PFSK-1 (cell line): ENCODE measurements at regions not wholly inside any gene's neighbourhood (a gene's known extent, or its start where the extent isn't known, plus 50 kb on each side); places are given as distances from the start of the nearest gene placed in this dataset.

ENCODE experiments used
- POLR2AphosphoS5 ChIP-seq: IDR thresholded peaks from 2 replicates; pipeline ENCODE4 v1.6.1; 2012; ENCODE audit warnings: low read depth, mild to moderate bottlenecking, control low read depth, low read length, moderate library complexity
- SIN3A ChIP-seq: IDR thresholded peaks from 2 replicates; pipeline ENCODE4 v1.6.1; 2012; ENCODE audit warnings: mild to moderate bottlenecking, low read length, moderate library complexity, borderline replicate concordance; ENCODE audit not compliant: insufficient read depth
- TAF1 ChIP-seq: IDR thresholded peaks from 2 replicates; pipeline ENCODE4 v1.6.1; 2012; ENCODE audit warnings: low read length, control low read depth, borderline replicate concordance; ENCODE audit not compliant: insufficient read depth
- TF ChIP-seq, protein P1 (sequence below), 2 experiments: IDR thresholded peaks; 2 replicates each; pipeline versions ENCODE4 v1.6.1 to v1.8.0; 2011 to 2012; ENCODE audit warnings: low read depth in 2 of 2, low read length in 2 of 2, control low read depth in 1 of 2, inconsistent platforms in 1 of 2, mild to moderate bottlenecking in 1 of 2, moderate library complexity in 1 of 2; ENCODE audit not compliant: insufficient read depth in 1 of 2

DNA sequence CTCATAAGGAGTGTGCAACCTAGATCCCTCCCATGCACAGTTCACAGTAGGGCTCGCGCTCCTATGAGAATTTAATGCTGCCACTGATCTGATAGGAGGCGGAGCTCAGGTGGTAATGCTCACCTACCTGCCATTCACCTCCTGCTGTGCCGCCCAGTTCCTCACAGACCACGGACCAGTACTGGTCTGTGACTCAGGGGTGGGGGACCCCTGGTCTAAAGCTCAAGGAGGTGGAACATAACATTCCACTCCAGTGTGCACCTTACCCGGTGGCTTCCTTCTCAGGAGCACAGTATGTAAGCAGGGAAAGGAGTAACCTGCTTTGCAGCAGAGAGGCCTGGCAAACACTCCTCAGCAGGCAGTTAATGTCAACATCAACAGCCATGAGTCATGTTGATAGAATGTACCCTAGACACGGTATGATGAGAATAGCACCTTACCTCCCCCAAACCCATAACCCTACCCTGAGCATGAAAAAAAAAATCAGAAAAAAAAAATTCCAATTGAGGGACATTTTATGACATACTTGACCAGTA is 273.5 kb downstream of the FGFR2 start:
- TF ChIP-seq TAF1 (no peak), POLR2AphosphoS5 (no peak), SIN3A (no peak)
- TF ChIP-seq, protein P1, sequence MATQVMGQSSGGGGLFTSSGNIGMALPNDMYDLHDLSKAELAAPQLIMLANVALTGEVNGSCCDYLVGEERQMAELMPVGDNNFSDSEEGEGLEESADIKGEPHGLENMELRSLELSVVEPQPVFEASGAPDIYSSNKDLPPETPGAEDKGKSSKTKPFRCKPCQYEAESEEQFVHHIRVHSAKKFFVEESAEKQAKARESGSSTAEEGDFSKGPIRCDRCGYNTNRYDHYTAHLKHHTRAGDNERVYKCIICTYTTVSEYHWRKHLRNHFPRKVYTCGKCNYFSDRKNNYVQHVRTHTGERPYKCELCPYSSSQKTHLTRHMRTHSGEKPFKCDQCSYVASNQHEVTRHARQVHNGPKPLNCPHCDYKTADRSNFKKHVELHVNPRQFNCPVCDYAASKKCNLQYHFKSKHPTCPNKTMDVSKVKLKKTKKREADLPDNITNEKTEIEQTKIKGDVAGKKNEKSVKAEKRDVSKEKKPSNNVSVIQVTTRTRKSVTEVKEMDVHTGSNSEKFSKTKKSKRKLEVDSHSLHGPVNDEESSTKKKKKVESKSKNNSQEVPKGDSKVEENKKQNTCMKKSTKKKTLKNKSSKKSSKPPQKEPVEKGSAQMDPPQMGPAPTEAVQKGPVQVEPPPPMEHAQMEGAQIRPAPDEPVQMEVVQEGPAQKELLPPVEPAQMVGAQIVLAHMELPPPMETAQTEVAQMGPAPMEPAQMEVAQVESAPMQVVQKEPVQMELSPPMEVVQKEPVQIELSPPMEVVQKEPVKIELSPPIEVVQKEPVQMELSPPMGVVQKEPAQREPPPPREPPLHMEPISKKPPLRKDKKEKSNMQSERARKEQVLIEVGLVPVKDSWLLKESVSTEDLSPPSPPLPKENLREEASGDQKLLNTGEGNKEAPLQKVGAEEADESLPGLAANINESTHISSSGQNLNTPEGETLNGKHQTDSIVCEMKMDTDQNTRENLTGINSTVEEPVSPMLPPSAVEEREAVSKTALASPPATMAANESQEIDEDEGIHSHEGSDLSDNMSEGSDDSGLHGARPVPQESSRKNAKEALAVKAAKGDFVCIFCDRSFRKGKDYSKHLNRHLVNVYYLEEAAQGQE (IDR thresholded peaks at IDR 0.05; ENCODE audit: insufficient read depth in 1 of 2, low read depth in 2 of 2, low read length in 2 of 2), result no peak
